MM.1S (cell line): ENCODE measurements at regions not wholly inside any gene's neighbourhood (a gene's known extent, or its start where the extent isn't known, plus 50 kb on each side); places are given as distances from the start of the nearest gene placed in this dataset.

ENCODE experiments used
- DNase-seq: peaks from one replicate; pipeline ENCODE4 v3.0.0-alpha.2; 2015
- H2AFZ ChIP-seq: fragments of 300-600 bp; sonication (generic); 2 replicates; pipeline ENCODE4 v1.6.0; 2016; ENCODE audit warnings: antibody characterized with exemption, low read length
- H3F3A ChIP-seq: fragments of 300-600 bp; sonication (generic); 2 replicates; pipeline ENCODE4 v1.6.1; 2016; ENCODE audit warnings: mild to moderate bottlenecking, antibody characterized with exemption, low read length, moderate library complexity, mixed read lengths; ENCODE audit not compliant: insufficient read depth
- H3K27ac ChIP-seq: fragments of 300-600 bp; sonication (generic); 2 replicates; pipeline ENCODE4 v1.5.1; 2016; ENCODE audit warnings: mild to moderate bottlenecking, low read length
- H3K27me3 ChIP-seq: fragments of 300-600 bp; sonication (generic); replicated peaks from 2 replicates; pipeline ENCODE4 v1.6.0; 2016; ENCODE audit warnings: low read length; ENCODE audit not compliant: insufficient read depth
- H3K36me3 ChIP-seq: fragments of 300-600 bp; sonication (generic); replicated peaks from 2 replicates; pipeline ENCODE4 v1.6.1; 2016; ENCODE audit warnings: mild to moderate bottlenecking, low read length, mixed read lengths; ENCODE audit not compliant: insufficient read depth
- H3K4me1 ChIP-seq: fragments of 300-600 bp; sonication (generic); 2 replicates; pipeline ENCODE4 v1.6.1; 2016; ENCODE audit warnings: low read length, mixed read lengths
- H3K4me2 ChIP-seq: fragments of 300-600 bp; sonication (generic); 2 replicates; pipeline ENCODE4 v1.6.0; 2016; ENCODE audit warnings: low read depth, low read length
- H3K4me3 ChIP-seq: fragments of 300-600 bp; sonication (generic); 2 replicates; pipeline ENCODE4 v1.5.1; 2016; ENCODE audit warnings: low read length, mixed read lengths
- H3K79me2 ChIP-seq: fragments of 300-600 bp; sonication (generic); 2 replicates; pipeline ENCODE4 v1.6.1; 2016; ENCODE audit warnings: mixed run types, low read length, mixed read lengths
- H3K9ac ChIP-seq: fragments of 300-600 bp; sonication (generic); 2 replicates; pipeline ENCODE4 v1.6.1; 2016; ENCODE audit warnings: low read length, mixed read lengths
- H3K9me2 ChIP-seq: fragments of 300-600 bp; sonication (generic); replicated peaks from 2 replicates; pipeline ENCODE4 v1.6.1; 2016; ENCODE audit warnings: mild to moderate bottlenecking, low read length, mixed read lengths; ENCODE audit not compliant: insufficient read depth
- H3K9me3 ChIP-seq: fragments of 300-600 bp; sonication (generic); replicated peaks from 2 replicates; pipeline ENCODE4 v1.6.1; 2016; ENCODE audit warnings: mild to moderate bottlenecking, low read length, mixed read lengths; ENCODE audit not compliant: insufficient read depth
- H4K20me1 ChIP-seq: fragments of 300-600 bp; sonication (generic); 2 replicates; pipeline ENCODE4 v1.6.1; 2016; ENCODE audit warnings: mild to moderate bottlenecking, low read length, moderate library complexity, mixed read lengths; ENCODE audit not compliant: insufficient read depth
- CTCF ChIP-seq: fragments of 300-600 bp; sonication (generic); IDR thresholded peaks from 2 replicates; pipeline ENCODE4 v1.5.1; 2016; ENCODE audit warnings: antibody characterized with exemption, low read length, mixed read lengths
- EZH2 ChIP-seq: fragments of 300-600 bp; sonication (generic); optimal IDR thresholded peaks from 2 replicates; pipeline ENCODE3; 2017; ENCODE audit warnings: low read depth, mild to moderate bottlenecking, antibody characterized with exemption, low read length, mixed read lengths
- EZH2phosphoT487 ChIP-seq: fragments of 300-600 bp; sonication (generic); IDR thresholded peaks from 2 replicates; pipeline ENCODE4 v1.6.1; 2018; ENCODE audit warnings: antibody characterized with exemption, low read length

DNA sequence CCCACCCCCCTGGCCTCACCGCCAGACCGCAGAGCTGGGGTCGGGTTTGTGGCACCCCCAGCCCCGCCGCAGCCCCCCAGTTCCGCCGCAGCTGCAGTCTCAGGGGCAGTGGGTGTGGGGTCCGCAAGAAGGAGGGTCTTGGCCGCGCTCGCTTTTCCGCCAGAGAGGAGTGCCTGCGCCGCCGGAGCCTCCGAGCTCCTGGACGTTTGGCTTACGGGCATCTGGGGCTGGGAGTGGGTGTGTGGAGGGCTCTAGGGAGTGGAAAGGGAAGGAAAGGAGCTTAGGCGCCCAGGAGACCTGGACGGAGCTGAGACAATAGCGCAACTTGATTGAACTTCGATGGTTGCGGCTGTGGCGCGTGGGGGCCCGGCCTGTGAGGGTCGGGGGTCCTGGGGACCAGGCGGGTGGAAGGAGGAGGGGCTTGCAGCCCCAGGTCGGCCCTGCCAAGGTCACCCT lies 88.8 kb upstream of the IPO9 start:
- Histone ChIP-seq H3K79me2 (peaks cover 37% of the 10 kb centered on the region), H3K9me3 (no peaks in the 10 kb centered on the region), H3K9me2 (no peaks in the 10 kb centered on the region), H3K9ac (peak overlapping the region; percentile 71), H2AFZ (peak overlapping the region; percentile 88), H3K27ac (no peak overlapping the region; the same call in 1 of the 2 replicates), H3K27me3 (no peaks in the 10 kb centered on the region), H3K36me3 (no peaks in the 10 kb centered on the region), H3F3A (peaks cover 40% of the 10 kb centered on the region), H4K20me1 (no peaks in the 10 kb centered on the region), H3K4me2 (peak overlapping the region; percentile 92), H3K4me3 (peak overlapping the region; percentile 95), H3K4me1 (peaks cover 59% of the 10 kb centered on the region)
- TF ChIP-seq CTCF (no peak), EZH2 (no peak), EZH2phosphoT487 (no peak)
- no peak for DNase-seq

DNA sequence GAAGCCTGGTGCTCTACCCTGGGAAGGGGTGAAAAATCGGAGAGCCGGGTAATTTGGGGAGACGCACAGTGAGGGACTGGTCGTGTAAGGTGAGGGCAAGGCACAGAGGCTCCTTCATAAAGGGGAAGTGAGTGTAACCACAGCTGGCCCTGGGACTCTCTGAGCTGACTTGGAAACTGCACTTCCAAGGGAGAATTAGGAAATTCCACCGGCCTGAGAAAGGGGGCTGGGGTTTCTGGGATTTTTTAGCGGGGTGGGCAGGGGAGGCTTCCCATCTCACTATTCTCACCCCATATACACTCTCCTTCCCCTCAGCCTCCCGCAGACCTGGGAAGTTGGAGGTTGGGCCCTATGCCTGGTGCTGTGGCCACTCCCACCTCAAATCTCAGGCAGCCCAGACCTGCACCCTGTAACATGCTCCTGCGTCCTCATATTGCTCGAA lies 88.3 kb upstream of the IPO9 start:
- Histone ChIP-seq H3K9me2 (no peaks in the 10 kb centered on the region), H3K79me2 (peaks cover 41% of the 10 kb centered on the region), H4K20me1 (no peaks in the 10 kb centered on the region), H2AFZ (peak overlapping the region; percentile 88), H3K9ac (peak overlapping the region; percentile 71), H3K4me1 (peaks cover 58% of the 10 kb centered on the region), H3K27me3 (no peaks in the 10 kb centered on the region), H3K36me3 (no peaks in the 10 kb centered on the region), H3K27ac (no peak overlapping the region), H3K4me2 (peak overlapping the region; percentile 92), H3K9me3 (no peaks in the 10 kb centered on the region), H3F3A (peaks cover 40% of the 10 kb centered on the region), H3K4me3 (peak overlapping the region; percentile 95)
- peak; percentile 26 for DNase-seq
- no peak for TF ChIP-seq EZH2phosphoT487
- no peak for TF ChIP-seq CTCF
- TF ChIP-seq EZH2 = no peak

GRCh38 chr1:201741763-201742342 lies 87.1 kb upstream of the IPO9 start:
- peaks cover 47% of the 10 kb centered on the region for H3K4me1 ChIP-seq
- H3K27ac ChIP-seq = no peak overlapping the region
- peaks cover 45% of the 10 kb centered on the region for H3K79me2 ChIP-seq
- peaks cover 33% of the 10 kb centered on the region for H3F3A ChIP-seq
- H3K9me3 ChIP-seq = no peaks in the 10 kb centered on the region
- TF ChIP-seq CTCF (no peak), EZH2phosphoT487 (no peak), EZH2 (no peak)
- H2AFZ ChIP-seq = no peak overlapping the region
- H3K9me2 ChIP-seq = no peaks in the 10 kb centered on the region
- no peaks in the 10 kb centered on the region for H4K20me1 ChIP-seq
- no peak overlapping the region for H3K4me3 ChIP-seq
- no peak overlapping the region for H3K9ac ChIP-seq
- no peaks in the 10 kb centered on the region for H3K27me3 ChIP-seq
- no peaks in the 10 kb centered on the region for H3K36me3 ChIP-seq
- H3K4me2 ChIP-seq = peak overlapping the region; percentile 92; the same call in 1 of the 2 replicates
- DNase-seq = peak; percentile 76
